ENCODE measurements at regions not wholly inside any gene's neighbourhood (a gene's known extent, or its start where the extent isn't known, plus 50 kb on each side); places are given as distances from the start of the nearest gene placed in this dataset.

- TF ChIP-seq, protein P1, sequence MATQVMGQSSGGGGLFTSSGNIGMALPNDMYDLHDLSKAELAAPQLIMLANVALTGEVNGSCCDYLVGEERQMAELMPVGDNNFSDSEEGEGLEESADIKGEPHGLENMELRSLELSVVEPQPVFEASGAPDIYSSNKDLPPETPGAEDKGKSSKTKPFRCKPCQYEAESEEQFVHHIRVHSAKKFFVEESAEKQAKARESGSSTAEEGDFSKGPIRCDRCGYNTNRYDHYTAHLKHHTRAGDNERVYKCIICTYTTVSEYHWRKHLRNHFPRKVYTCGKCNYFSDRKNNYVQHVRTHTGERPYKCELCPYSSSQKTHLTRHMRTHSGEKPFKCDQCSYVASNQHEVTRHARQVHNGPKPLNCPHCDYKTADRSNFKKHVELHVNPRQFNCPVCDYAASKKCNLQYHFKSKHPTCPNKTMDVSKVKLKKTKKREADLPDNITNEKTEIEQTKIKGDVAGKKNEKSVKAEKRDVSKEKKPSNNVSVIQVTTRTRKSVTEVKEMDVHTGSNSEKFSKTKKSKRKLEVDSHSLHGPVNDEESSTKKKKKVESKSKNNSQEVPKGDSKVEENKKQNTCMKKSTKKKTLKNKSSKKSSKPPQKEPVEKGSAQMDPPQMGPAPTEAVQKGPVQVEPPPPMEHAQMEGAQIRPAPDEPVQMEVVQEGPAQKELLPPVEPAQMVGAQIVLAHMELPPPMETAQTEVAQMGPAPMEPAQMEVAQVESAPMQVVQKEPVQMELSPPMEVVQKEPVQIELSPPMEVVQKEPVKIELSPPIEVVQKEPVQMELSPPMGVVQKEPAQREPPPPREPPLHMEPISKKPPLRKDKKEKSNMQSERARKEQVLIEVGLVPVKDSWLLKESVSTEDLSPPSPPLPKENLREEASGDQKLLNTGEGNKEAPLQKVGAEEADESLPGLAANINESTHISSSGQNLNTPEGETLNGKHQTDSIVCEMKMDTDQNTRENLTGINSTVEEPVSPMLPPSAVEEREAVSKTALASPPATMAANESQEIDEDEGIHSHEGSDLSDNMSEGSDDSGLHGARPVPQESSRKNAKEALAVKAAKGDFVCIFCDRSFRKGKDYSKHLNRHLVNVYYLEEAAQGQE (IDR thresholded peaks at IDR 0.05; ENCODE audit: insufficient read depth in 1 of 2, low read depth in 2 of 2, low read length in 2 of 2), result no peak
- no peak for TF ChIP-seq SIN3A (IDR thresholded peaks at IDR 0.05; ENCODE audit: borderline replicate concordance, insufficient read depth, low read length)
- TF ChIP-seq FOXP2 (optimal IDR thresholded peaks at IDR 0.05; ENCODE audit: borderline replicate concordance, extremely low read depth, extremely low read length, insufficient read depth), result no peak
- no peak for TF ChIP-seq TAF1 (IDR thresholded peaks at IDR 0.05; ENCODE audit: borderline replicate concordance, insufficient read depth, low read length)
- no peak for TF ChIP-seq POLR2AphosphoS5 (IDR thresholded peaks at IDR 0.05; ENCODE audit: low read depth, low read length)
Observed at GRCh38 chr12:83190631-83191390, 504.1 kb downstream of the TMTC2 start.

DNA sequence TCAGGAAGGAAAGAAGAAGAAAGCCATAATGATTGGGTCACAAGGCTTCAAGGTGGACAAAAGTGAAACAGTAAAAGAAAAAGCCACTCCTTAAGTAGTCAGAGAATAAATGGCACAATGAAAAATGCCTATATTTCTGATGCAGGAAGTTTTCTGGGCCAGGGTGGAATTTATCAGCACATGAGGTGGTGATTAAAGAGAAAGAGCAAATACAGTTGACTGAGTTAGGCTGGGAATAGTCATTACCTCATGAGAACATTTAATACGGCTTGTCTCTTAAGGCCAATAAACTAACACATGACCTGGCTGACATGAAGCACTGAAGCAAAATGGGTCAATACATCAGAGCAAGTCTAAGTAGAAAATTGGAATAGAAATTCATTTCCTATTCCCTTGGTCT is 499.7 kb downstream of the TMTC2 start:
- TF ChIP-seq, protein P1 (IDR thresholded peaks at IDR 0.05; ENCODE audit: insufficient read depth in 1 of 2, low read depth in 2 of 2, low read length in 2 of 2), result no peak
- no peak for TF ChIP-seq TAF1 (IDR thresholded peaks at IDR 0.05; ENCODE audit: borderline replicate concordance, insufficient read depth, low read length)
- TF ChIP-seq SIN3A (IDR thresholded peaks at IDR 0.05; ENCODE audit: borderline replicate concordance, insufficient read depth, low read length), result no peak
- no peak for TF ChIP-seq FOXP2 (optimal IDR thresholded peaks at IDR 0.05; ENCODE audit: borderline replicate concordance, extremely low read depth, extremely low read length, insufficient read depth)
- TF ChIP-seq POLR2AphosphoS5 (IDR thresholded peaks at IDR 0.05; ENCODE audit: low read depth, low read length), result no peak

DNA sequence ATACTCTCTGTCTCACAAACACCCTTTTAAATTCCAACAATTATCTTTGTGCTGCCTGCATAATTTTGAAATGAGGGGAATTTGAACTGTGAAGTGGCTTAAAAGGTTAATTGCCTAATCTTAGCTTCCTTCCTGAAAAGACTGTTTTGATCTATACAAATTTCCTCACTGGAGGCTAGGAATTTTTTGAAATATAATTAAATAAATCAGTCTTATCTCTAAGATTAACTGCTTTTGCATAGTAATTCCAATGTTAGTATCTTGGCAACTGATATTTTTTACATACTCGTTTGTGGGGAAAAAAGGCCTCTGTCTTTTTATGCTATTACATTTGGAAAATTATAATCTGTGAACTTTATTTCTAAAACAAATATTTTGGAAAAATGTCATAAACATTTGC is 498.5 kb downstream of the TMTC2 start:
- TF ChIP-seq FOXP2 (optimal IDR thresholded peaks at IDR 0.05; ENCODE audit: borderline replicate concordance, extremely low read depth, extremely low read length, insufficient read depth) (no peak), SIN3A (IDR thresholded peaks at IDR 0.05; ENCODE audit: borderline replicate concordance, insufficient read depth, low read length) (no peak), POLR2AphosphoS5 (IDR thresholded peaks at IDR 0.05; ENCODE audit: low read depth, low read length) (no peak), TAF1 (IDR thresholded peaks at IDR 0.05; ENCODE audit: borderline replicate concordance, insufficient read depth, low read length) (no peak)
- TF ChIP-seq, protein P1 (IDR thresholded peaks at IDR 0.05; ENCODE audit: insufficient read depth in 1 of 2, low read depth in 2 of 2, low read length in 2 of 2), result no peak

All from PFSK-1 (cell line).